GM18517 (cell line): ENCODE measurements at regions not wholly inside any gene's neighbourhood (a gene's known extent, or its start where the extent isn't known, plus 50 kb on each side); places are given as distances from the start of the nearest gene placed in this dataset.
"Not testable (repeated sequence)": the region's sequence is repeated elsewhere in the genome, so short reads cannot be mapped to it uniquely, and the experiment has no call there.

Source experiments
- ATAC-seq: cut with Tn5 transposase; IDR thresholded peaks from one replicate; pipeline ENCODE4 v1.9.1; 2021; ENCODE audit warnings: mild to moderate bottlenecking, moderate library complexity; ENCODE audit not compliant: unreplicated experiment

- ATAC-seq, result no peak
These were observed 623.8 kb upstream of the ROBO1 start for GRCh38 chr3:80391573-80391972.

GRCh38 chr3:80384811-80385210 lies 617.0 kb upstream of the ROBO1 start:
- ATAC-seq, result no peak

DNA sequence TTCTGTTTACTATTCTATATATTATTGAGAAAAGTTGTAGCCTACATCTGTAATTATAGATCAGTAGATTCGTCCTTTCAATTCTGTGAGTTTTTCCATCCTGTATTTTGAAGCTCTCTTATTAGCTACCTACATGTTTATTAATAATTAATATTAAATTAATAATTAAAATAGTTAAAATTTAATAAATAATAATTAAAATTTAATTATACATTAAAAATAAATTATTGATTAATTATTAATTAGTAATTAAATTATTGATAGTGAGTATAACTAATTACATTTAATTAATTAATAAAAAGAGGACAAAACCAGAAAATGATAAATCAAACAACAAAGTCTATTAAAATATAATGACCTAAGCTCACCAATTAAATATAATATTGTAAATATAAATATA lies 606.6 kb upstream of the ROBO1 start:
- no peak for ATAC-seq

DNA sequence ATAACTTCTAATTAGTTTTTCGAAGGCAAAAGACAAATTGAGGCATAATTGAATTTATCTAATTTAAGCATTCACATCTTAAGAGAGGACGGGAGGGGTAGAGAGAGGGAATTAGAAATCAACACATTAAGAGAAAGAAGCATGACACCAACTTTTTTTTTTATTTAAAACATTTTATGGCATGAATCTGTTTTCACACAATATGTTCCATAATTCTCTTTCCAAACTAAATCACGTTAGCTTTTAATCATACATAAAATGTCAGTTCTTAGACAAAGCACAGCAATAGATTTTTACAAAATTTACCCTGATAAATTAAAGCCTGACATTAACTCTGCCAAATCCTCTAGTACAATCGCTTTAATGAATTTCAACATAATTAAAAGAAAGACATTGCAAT lies 600.8 kb upstream of the ROBO1 start:
- no peak for ATAC-seq

- no peak for ATAC-seq
These were observed 599.2 kb upstream of the ROBO1 start for GRCh38 chr3:80366808-80367548.

DNA sequence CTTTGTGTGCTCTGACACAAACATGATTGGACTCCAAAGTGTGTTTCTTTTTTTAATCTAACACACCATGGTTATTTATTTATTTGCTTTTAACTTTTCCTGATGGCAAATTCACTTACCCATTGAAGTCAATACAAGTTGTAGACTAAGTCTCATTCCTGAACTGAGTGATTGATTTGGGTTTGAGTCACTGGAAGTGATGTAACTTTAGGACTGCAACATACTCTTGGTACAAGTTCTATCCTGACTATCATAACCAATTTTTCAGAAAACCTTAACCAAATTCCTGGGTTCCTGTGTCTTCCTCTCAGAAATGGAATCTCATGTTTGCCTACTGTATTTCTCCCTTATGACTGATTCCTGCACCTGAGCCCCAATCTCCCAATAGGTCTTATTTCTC lies 590.0 kb upstream of the ROBO1 start:
- ATAC-seq, result no peak

DNA sequence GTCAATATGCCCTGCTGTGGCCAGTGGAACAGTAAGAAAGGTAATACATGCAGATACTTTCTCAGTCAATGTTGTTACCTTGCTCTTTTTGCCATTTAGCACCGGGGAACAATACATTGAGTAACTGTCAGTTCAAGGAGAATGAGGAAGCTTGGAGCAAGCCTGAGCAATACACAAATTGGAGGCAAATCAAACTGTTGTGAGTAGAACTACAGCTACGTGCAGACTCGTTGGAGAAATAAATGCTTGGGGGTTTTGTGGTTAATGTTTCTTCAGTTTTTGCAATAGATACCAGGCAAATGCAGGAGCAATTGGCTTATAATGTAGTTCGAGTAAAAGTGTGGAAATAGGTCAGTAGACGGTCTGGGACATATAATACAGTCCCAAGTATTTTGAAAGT lies 587.3 kb upstream of the ROBO1 start:
- ATAC-seq, result no peak

- ATAC-seq, result no peak
These were observed 583.4 kb upstream of the ROBO1 start for GRCh38 chr3:80351201-80351600.

DNA sequence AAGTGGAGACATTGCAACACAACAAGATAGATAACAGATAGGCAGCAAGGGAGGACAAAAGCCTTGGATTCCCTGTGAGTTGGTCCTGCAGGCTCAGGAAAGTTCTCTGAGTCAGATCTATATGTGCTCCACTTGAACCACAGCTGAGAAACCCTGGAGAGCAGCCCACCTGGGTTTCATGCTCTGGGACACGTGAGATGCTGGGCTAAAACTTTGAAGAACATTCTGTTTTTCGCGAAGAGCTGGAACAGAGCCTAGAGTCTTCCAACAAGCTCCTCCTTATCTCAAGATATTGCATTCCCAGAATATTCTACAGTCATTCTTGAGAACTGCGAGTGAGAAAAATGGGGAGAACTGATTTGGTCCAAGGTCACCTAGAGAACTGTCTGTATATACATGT lies 583.0 kb upstream of the ROBO1 start:
- no peak for ATAC-seq

DNA sequence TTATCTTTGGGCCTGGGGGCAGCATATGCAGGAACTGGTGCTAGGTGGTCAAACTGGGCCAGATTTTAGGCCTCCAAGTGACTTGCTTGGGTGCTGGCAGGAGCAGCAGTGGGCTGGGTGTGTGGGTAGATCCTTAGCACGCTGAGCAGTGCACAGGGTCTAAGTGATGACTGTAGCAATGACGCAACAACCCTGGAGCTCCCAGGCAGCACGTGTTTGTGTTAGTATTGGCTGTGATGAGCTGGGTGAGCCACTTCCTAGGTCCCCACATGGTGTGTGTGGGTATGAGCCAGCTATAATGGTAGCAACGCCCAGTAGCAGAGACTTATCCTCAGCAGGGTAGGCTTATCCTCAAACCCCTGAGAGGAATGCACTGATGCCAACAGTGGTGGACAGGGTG lies 570.6 kb upstream of the ROBO1 start:
- ATAC-seq, result no peak

GRCh38 chr3:80334534-80334933 lies 566.7 kb upstream of the ROBO1 start:
- no peak for ATAC-seq

DNA sequence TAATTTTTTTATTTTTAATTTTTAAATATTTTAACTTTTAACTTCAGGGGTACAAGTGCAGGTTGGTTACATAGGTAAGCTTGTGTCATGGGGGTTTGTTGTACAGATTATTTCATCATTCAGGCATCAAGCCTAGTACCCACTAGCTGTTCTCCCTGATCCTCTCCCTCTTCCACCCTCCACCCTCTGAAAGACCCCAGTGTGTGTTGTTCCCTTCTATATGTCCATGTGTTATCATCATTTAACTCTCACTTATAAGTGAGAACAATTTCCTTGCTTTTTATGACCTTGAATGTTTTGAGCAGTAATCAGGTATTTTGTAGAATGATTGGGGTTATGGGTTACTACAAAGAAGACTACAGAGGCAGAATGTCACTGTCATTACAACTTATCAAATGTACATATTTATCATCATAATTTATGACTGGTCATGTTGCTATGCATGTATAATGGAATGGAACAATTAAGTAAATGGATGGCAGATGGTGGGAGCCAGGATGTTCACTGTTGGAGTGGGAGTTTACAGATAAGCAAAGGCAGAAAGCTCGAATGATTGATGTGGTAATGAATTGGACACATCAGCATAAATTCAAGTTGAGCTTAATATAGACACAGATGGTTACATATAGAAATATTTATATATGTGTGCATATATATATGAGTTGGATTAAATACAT lies 563.8 kb upstream of the ROBO1 start:
- ATAC-seq, result no peak

DNA sequence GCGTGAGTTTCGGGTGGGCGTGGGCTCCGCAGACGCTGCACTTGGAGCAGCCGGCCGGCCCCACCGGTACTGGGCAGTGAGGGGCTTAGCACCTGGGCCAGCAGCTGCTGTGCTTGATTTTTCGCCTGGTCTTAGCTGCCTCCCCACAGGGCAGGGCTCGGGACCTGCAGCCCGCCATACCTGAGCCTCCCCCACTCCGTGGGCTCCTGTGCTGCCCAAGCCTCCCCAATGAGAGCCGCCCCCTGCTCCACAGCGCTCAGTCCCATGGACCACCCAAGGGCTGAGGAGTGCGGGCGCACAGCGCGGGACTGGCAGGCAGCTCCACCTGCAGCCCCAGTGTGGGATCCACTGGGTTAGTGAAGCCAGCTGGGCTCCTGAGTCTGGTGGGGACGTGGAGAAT lies 546.7 kb upstream of the ROBO1 start:
- not testable (repeated sequence) for ATAC-seq

GRCh38 chr3:80308637-80309036 lies 540.8 kb upstream of the ROBO1 start:
- ATAC-seq, result no peak

DNA sequence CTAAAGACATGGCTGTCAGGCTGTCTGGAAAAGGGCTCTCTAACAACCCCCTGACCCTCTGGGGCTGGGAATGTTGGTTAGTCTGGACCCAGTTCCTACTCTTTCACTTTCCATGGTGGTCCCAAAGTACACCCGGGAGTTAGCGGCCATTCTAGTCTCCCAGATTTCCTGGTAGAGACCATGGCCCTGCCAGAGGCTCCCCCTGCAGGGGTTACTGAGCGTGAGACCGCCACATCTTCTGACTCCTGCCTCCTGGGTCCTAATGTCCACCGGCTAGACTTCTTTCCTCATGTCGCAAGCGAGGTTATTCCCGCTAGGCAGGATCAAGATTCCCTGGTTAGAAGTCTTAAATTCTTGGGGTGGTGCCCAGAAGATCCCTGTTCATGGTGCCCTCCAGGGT lies 540.0 kb upstream of the ROBO1 start:
- no peak for ATAC-seq

GRCh38 chr3:80297720-80298119 lies 529.9 kb upstream of the ROBO1 start:
- ATAC-seq, result no peak

DNA sequence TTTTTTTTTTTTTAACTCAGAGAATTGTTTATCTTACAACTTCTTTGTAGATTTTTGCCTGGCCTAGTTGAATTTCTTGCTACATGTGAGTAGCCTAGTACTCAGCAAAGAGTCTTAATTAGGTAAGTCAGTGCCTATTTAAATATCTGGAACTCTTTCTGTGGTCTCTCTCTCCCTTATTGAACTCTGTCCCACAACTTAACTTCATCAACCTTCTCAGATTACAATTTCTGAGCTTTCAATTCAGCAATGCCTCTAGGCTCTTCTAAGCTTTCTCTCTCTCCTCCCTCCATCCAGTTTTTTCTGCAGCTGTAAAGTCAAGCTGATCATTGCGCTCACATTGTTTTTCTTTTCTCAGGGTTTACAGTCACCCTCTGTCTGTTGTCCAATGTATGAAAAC lies 517.6 kb upstream of the ROBO1 start:
- ATAC-seq, result no peak

DNA sequence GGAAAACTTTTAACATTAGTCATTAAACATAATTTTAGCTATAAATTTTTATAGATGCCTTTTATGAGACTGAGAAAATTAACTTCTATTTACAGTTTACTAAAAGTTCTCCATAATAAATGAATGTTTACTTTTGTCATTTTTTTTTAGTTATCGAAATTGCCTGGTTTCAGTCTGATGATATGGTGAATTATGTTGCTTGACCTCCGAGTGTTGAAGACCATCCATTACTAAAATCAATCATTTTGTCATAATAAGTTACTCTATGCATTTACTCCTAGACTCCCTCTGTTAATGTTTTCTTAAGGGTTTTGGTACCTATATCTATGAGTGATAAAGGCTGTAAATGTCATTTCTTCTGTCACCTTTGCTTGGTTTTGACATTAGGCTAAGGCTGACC lies 516.0 kb upstream of the ROBO1 start:
- no peak for ATAC-seq

DNA sequence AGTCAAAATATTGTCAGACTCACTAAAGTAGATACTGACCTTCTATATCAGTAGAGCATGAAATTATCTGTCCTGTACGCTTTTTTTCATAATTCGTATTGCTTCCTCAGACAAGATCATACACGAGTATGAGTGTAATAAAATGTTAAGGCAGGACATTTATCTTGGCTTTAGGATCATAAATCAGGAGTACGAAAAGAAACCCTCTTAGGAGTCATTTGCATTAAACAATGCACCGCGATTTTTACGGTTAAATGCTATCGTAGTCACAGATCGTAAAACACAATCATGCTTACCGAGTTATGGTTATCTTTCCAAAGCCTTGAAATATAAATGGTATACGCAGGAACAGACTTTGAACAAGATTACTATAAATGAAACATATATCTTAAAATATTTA lies 510.3 kb upstream of the ROBO1 start:
- ATAC-seq, result no peak

GRCh38 chr3:80275120-80275519 lies 507.3 kb upstream of the ROBO1 start:
- no peak for ATAC-seq

DNA sequence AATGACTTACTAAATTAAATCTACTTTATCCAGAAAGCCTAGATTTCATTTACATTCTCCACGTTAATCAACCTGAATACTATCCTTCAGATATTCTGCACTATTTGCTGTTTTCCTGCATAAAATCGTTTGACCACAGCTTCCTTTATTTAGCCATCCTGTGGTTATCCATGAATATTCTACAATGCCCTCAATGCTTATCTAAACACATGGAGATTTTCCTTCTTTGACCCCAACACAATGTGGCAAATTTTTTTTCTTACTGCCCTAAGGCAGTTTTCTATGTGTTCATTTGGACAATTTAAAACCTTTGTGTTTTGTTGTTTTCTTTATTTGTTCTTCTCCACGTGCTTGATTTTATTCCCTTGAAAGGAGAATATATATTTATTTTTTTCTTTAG lies 495.5 kb upstream of the ROBO1 start:
- no peak for ATAC-seq

- no peak for ATAC-seq
These were observed 493.3 kb upstream of the ROBO1 start for GRCh38 chr3:80261082-80261481.

DNA sequence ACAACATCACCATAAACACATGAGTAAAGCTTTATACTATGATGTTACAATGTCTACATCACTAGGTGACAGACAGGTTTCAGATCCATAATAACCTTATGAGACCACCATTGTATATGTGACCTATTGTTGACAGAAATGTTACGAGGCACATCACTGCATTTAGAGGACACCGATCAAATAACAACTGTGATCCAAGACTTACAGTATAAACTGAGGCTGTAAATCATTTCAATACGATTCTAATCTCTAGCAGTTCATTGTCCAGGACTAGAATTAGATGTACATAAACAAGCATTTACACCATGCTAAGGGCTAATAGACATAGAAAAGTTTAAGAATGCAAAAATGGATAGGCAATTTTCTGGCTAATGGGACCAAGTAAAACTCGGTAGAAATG lies 491.9 kb upstream of the ROBO1 start:
- no peak for ATAC-seq
